Fibroblast of the conjunctiva (primary cell): ENCODE measurements at regions not wholly inside any gene's neighbourhood (a gene's known extent, or its start where the extent isn't known, plus 50 kb on each side); places are given as distances from the start of the nearest gene placed in this dataset.

Experiments used
- DNase-seq: peaks from one replicate; pipeline ENCODE4 v3.0.0-alpha.2; 2010; ENCODE audit warnings: low read depth

DNA sequence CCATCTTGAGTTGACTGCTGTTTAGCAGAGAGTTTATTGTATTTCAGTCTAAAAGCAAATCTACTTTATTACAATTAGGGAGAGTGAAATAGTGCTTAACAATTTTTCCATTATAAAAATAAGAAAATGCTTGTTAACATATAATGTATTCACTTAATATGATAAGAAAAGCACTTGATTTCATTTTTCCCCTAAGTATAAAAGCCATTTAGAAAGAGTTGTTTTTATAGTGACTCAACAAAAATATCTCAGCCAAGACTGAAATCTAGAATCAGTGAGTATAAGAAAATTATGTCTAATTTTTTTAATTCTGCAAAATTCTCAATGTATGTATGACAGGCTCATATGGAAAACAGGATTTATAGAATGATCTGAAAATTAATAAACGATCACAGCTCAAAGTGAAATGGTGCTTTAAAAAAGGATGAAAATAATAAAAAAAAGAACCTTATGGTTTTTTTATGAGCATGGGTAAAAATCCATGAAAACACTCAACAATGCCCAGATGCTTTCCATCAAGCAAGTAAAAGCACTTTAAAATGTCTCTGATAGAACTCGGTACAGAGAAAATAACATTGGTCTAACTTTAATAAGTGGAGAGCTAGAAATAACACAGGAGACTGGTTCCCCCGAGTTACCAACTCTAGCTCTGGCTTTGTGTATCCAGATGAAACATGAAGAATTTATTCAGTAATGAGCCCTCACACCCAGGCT is 1057.8 kb upstream of the WWC1 start:
- no peak for DNase-seq

DNA sequence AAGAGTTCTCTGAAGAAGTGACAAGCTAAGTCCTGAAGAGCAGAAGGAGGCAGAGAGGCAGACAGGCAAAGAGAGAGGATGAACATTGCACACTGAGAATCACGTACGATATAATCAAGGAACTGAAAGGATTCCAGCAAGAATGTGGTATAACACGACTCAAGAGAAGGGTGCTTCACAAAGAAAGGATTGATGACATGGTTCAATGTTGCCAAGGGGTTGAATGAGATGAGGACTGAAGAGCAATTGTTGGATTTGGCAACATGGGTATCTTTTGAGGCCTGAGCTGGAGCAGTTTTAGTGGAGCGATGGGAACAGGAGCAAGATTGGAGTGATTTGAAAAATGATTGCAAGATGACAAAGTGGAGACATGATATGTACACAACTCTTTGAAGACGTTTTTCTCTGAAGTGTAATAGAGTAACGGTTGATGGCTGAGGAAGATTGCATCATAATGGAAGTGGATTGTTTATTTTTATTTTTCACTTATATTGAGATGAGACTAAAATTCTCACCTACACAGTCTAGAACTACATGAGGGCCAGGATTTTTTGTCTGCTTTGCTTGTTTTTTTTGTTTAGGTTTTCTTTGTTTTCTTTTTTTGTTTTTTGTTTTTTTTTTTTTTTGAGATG is 1049.9 kb upstream of the WWC1 start:
- no peak for DNase-seq

DNA sequence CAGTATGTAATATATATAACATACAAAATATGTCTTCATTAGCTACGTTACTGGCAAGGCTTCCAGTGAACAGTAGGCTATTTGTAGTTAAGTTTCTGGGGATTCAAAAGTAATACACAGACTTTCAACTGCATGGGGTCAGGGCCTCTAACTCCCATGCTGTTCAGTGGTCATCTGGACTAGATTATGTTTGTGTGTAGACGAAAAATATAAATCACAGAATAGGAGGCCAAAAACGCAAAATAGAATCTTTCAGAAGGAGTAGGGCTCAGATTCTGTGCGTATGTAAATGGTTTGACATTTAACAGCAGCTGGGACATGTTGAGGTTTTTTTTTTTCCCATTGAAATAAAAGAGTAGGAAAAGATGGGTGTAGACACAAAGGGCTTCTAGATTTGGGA is 1048.7 kb upstream of the WWC1 start:
- DNase-seq, result no peak

DNA sequence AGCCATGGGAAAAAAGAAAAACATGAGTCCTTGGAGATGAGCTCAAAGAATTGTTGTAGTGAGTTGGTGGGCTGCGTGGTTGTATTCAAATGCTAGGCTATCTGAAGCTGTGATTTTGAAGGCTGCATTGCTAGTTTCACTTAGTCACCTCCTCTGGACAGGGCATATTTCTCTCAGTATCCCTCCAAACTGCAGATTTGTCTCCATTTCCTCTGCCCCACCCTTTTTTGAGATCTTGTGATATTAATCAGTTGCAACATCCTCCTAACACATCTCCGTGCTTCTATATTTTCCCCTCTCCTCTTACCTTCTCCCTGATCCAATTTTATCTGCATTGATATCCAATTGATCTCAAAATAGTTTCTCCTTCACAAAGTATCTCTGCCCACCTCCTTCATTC is 1048.0 kb upstream of the WWC1 start:
- DNase-seq, result no peak

DNA sequence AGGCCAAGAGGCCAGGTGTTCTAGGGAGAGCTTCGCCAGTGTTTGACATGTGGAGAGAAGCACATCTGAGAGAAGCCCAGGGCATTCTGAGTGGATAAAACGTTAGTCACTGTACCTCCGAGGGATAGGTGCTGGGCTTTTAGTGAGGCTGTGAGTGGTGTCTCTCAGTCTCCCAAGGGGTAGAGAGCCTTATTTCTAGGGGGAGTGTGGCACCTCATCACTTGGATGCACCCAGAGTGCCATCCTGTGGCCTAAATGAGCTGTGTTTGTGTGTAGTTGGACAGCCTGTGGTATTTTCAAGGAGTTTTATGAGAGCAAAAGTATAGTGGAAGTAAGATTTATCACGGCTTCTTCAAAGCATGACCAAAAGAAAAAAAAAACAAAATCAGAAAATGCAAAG is 1046.9 kb upstream of the WWC1 start:
- no peak for DNase-seq

DNA sequence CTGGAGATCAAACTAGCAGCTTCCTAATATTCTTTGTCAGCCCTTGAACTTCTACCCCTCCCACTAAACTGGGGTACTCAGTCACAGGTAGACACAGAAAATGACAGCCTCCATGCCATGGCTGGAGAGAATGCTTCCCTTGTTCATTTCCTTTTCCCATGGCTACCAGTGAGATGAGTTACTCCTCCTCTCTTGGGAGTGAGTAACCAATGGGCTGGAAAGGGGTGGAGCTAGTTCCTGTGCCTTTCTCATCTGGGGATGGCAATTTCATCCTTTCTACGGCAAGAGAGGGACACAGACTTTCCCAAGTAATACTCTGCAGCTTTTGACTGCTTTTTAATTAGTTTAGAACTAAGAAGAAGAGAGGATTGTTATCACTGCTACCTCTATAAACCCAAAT is 1045.6 kb upstream of the WWC1 start:
- no peak for DNase-seq

DNA sequence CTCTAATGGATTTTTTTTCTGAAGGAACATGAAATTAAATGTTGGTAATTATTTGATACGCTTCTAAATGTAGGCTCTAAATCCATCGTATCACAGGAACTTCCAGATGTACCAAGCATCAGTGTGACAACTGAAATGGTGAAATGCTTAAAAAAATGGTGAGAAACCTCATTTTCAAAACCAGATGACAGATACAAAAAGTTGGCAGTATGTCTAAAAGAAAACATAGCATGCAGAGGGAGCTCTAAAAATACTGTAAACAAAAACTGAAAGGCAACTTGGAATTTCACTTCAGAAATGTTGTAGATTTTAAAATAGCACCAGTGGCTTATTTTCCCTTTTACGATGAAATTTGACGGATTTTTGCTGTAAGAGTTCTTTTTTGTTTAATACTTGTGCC is 1043.6 kb upstream of the WWC1 start:
- no peak for DNase-seq

DNA sequence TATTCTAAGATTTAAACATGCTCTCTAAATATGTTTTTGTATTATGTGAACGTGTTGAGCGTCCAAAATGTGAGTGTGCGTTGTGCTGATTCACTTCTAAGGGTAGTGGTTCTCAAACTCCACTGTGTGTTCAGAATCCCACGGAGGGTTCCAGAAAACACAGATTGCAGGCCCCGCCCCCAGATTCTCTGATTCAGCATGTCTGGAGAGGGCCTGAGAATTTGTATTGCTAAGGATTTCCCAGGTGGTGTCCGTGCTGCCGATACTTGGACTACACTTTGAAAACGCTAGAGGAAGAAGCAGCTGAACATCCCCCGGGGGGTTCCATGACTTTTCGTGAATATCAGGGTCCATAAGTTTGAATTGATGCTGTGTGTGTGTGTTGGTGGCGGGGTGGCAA is 1043.2 kb upstream of the WWC1 start:
- no peak for DNase-seq

DNA sequence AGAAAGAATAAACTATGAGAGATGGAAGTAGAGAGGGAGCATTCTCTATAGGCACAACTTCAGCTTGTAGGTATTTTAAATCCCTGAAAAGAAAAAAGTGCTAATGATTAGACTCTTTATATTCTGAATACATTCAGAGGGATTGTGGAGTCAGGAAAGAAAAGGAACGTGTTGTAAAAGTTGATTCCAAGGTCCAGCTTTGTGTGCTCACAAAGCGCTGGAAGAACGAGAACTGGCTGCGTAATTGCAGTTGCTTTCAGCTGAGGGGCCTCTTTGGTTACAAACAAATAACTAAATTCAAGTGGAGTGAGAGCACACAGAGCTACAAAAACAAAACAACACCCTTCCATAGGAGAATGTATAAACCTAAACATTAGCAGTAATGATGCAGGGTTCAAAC is 1040.4 kb upstream of the WWC1 start:
- DNase-seq, result no peak

DNA sequence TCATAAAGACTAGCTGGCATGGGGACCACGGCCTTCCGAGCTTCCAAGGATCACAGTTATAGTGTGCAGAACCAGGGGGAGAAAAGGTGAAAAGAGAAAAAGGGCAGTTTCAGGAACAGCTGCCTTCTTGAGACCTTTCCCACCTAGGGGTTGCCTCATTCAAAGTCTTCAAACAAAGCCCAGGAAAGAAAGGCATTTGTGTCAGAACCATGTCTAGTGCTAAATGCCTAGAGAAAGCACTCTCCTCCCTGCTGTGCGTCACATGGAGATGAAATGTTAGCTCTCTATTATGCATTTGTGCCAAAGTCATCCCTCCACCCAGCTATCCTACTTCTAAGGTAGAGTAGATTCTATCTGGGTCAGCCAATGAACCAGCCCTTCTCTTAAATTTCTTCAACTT is 1037.3 kb upstream of the WWC1 start:
- DNase-seq, result no peak

DNA sequence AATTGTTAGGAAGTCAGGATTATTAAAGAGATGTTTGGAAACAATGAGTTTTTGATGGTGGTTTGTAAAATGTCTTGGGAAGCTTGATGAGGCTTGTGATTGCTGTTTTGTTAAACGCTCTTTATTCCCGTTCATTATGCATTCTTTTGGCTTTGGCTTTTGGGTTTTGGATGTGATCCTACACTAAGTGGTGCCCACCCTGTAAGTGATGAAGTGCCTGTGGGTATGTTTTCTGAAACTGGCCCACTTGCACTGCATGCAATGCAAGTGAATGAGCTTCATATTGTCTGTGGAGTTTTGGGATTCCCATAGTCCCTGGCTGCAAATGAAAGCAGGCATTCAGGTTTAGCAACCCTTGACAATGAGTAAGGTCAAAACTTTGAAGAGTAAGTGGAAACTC is 1035.5 kb upstream of the WWC1 start:
- no peak for DNase-seq

DNA sequence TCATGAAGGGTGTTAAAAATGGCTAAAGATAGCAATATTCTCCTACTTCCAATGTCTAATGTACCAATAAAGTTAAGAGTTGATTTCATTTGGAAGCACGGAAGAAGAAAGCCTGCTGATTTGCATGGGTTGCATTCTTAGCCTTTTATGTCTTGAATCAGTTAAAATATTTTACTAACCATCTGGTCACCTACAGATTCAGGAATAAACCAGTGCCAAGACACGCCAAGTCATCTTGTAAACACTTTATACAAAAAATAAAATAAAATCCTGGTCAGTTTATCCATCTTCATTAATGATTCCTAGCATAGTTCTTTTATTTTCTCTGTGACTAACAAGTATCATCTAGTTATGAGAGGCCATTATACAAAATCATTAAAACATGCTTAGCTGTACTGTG is 1031.6 kb upstream of the WWC1 start:
- no peak for DNase-seq

DNA sequence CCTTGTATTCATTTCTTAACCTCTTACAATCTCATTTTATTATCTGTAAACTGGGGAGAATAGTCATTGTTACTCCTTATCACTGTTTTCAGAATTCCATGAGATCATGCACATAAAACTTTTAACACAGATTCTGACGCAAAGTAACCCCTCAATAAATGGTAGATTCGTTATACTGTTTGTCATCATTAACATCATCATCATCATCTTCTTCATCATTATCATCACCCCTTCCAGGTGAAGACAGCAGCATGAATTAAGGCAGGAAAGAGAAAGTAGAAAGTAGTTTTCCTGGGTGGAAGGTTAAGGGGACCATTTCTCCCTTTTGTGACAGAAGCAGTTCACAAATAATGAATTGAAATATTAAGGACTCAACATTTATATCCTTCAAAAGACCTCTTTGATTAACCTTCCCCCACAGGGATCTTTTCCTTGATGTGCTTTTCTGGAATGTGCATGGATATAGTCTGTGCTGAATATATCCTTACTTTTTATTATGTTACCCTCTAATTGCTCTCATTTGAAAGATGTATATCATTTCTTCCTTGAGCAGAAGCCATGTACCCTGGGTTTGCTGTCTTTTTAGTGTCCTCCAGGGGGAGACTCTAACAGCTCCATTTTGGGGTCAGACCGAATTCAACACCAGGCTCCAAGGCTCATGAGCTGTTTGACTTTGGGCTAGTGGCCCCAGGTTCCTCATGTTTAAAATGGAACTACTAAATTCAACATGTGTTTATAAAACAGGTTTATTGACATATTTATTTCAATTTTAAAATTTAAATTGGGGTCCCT is 1029.9 kb upstream of the WWC1 start:
- no peak for DNase-seq

DNA sequence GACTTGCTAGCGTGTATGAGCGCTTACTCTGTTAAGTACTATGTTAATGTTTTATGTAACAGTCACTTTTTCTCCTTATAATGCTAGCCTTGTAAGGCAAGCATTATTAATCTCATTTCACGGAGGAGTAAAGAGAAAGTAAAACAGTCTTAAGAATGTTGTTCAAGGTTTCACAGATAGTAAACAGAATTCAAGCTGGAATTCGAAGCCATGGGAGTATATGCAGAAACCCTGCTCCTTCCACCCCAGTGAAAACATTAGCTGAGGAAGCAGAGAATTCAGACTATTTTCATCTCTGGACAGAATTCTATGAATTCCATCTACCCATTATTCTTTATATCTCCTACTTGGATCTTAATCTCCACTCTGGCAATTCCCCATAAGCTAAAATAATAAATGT is 1028.3 kb upstream of the WWC1 start:
- no peak for DNase-seq

DNA sequence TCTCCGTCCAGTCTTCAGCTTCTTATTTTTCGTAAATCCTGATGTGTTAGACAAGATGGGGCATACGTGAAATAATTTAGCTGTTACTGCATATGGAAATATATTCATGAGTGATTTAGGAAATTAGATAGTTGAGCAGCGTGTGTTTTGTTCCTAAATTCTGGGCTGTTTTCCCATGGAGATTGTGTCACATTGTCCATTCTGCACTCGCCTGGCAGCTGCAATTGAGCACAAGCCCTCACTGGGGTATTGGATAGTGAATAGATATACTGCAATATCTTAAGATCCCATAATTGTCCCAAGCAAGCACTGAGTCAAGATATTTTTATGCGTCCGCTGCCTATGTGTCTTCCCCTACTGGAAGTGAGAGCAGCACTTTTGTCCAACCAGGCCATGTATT is 1027.1 kb upstream of the WWC1 start:
- DNase-seq, result no peak

DNA sequence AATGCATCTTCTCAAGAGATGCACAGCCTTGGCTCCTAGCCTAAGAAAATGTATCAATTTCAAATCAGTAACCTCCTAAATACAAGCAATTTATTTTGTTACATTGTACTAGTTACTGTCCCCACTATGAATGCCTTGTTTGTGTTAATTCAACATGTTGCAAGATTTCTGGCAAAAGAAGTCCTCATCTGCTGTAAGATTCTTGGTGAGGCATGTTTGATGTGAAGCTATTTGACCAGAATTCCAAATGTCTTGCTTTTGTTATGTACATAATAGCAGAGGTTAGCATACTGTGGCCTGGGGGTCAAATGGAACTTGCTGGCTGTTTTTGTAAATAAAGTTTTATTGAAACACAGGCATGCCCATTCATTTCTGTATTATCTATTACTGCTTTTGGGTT is 1023.1 kb upstream of the WWC1 start:
- no peak for DNase-seq

DNA sequence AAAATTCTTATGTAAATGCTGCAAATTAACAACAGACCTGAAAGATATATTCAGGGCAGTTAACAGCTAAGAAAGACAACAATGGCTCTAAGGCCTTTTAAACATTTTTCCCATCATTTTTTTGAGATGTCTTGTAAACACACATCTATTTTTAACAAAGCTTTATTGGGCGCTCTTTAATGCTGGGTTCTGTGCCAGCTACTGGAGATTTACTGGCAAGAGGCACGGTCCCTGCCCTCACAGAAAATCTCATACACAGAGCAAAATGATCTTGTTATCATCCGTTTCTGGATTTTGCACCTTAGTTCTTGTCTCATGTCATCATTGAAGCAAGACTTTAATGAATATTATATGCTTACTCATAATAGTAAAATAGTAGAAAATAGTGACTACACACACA is 1022.3 kb upstream of the WWC1 start:
- no peak for DNase-seq

DNA sequence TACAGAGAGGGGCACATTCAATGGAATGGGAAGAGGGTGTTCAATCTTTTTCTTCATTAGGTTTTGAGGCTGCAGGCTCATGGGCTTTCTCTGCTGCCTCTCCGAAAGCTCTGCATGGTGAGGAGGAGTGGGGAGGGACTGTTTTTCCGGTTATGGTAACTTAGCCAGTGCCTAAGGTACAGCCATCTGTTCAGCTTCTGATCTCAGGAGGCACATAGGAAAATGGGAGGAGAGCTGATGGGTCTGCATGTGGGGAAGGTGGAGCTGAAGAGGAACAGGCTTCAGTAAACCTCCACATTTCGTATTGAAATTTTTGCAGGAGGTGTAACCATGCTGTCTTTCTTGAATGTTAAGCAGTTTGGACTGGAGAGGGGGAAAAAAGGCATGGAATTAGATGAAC is 1020.4 kb upstream of the WWC1 start:
- DNase-seq, result no peak

DNA sequence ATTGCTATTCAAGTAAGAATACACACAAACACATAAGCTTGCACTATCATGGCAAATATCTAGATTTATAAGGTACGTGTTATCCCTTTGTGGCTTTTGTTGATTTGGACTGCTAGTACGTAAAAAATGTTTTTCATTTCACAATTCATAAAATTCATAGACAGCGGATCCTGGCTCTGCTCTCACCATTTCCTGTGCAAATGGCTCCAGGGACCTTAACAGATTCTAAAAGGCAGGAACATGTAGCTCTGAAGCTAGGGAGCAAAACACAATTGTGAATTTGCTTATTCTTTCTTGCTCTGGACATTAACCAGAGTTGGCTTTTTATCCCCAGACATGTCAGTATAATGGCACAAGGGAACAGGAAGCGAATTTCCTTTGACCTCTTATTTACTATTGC is 1019.9 kb upstream of the WWC1 start:
- DNase-seq, result no peak

DNA sequence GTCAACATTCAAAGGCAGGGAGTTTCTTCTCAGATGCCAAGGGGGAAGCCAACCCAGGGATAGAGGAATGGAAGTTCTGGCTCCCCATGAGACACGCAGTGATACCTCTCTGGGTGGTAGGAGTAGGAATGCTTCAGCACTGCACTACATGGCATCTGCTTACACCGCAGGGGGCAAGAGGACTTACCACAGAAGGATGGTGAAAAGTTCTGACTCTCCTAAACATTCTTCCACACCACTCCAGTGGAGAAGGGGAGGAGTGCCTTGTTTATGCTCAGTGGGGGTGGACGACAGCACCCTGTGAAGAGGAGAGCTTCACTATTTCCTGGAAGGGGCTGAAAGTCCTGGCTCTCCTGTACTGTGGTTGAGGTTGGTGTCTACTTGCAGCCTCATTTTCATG is 1011.3 kb upstream of the WWC1 start:
- no peak for DNase-seq

DNA sequence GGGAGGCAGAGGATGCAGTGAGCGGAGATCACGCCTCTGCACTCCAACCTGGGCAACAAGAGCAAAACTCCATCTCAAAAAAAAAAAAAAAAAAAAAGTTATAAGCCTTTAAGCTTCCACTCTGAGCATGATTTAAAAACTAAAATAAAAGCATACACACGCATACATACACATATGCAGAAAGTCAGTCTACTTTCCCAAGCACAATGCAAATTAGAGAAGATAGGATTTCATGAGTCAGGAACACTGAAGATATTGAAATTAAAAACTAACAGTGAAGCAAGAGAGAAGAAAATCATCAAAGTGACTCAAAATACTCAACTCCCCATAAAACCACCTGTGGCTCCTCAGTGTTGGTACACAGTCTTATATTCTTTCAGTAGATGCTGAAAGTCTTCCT is 1009.5 kb upstream of the WWC1 start:
- no peak for DNase-seq

DNA sequence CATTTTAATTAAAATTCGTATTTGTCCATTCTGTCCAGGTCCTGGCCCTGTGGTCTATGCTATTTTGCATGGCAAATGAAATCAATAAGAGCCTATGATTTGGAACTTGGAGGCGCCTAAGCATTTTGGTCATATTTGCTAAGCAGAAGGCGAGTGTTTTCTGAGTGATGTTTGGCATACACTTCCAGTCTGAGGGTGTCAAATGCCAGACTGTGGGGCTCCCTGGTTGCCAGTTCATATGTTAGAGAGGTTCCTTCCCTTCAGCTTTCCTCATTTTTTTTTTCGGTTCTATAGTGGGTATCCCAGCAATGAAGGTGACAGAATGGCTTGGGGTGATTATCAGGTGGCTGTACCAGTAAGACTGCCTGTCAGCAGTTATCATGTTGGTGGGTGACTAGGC is 1007.8 kb upstream of the WWC1 start:
- DNase-seq, result no peak

DNA sequence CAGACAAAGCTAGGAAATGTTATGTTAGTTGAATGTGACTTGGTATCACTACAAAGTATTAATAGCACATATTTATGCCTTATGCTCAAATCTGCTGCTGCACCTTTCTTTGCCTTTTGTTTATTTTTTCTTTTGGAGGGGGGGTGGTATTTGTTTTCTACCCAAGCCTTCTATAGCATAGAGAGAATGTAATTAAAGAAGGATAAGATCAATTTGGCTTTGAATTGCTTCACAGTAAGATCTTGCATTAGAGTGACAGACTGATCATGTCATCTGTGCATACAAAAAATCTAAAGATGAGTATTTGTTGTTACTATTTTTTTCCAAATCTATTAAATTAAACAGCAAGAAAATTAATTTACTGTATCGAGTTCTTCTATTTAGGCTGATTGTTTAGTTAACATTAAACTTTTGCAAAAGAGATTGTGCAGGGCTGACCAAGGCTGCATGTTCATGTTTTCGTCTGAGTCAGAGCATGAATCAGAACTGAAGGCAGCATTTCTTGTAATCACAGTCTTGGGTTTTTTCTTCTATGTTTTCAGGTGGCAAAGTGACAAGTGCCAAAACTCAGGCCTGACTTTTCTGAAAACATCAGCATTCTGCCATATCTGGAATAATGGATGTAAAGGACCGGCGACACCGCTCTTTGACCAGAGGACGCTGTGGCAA is 1007.1 kb upstream of the WWC1 start:
- DNase-seq, result no peak
